GM19023 (cell line): ENCODE measurements at regions not wholly inside any gene's neighbourhood (a gene's known extent, or its start where the extent isn't known, plus 50 kb on each side); places are given as distances from the start of the nearest gene placed in this dataset.
"Not testable (repeated sequence)": the region's sequence is repeated elsewhere in the genome, so short reads cannot be mapped to it uniquely, and the experiment has no call there.

Experiments used
- ATAC-seq: cut with Tn5 transposase; IDR thresholded peaks from one replicate; pipeline ENCODE4 v1.9.1; 2021; ENCODE audit warnings: mild to moderate bottlenecking, moderate library complexity; ENCODE audit not compliant: unreplicated experiment

DNA sequence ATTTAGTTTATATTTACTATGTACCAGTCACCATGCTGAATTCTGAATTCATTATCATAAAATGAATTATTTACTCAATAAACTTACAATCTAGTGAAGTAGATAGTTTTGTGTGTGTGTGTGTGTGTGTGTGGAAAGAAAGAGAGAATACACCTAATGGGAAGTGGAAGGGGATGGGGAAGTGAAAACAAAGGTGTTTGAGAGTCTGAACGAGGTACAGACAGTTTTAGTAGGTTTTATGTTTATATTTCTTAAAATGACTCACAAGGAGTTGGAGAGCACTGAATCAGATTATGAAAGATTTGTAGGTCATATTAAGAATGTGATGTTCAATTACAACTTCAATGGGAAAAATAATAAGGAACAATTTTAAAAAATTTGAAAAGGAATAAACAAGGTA is 1753.0 kb downstream of the SLITRK1 start:
- no peak for ATAC-seq

DNA sequence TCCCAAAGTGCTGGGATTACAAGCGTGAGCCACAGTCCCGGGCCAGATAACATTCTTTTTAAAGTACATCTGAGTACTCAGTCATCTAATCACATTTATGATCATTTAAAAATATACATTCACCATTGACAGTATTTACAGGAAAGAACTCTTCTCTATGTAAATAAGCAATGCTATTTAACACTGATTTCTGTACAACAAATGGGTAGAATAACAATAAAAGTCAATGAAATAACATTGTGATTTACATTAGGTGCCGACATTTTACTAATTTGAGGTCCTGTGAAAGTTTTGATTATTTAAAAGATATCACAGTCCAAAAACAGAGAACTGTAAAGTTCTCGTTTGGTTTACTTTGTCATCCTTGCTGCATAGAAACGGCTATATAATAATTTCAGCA is 1763.7 kb downstream of the SLITRK1 start:
- no peak for ATAC-seq

DNA sequence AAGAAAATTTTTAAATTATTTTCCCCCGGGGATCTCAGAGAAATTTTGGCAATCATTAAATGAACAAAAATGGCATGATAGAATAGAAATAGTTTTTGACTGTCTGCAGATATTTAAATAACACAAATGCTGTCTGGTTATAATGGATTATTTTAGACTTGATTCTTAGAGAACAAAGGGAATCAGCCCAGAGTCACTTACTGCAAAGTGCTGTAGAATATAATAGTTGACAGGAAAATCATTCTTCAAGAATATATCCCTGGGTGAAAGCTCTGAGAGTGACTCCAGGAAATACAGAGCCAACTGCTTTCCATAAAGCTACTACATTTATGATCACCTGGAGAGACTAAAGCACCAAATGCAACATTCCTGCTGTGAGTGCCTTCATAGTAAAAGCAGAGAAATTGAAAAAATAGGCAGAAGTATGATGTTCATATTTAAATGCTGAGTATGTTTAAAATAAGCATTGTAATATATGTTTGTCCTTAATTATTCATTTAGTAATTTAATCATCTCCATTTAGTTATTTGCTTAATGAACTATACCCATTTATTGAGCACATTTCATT is 1765.8 kb downstream of the SLITRK1 start:
- ATAC-seq, result no peak

DNA sequence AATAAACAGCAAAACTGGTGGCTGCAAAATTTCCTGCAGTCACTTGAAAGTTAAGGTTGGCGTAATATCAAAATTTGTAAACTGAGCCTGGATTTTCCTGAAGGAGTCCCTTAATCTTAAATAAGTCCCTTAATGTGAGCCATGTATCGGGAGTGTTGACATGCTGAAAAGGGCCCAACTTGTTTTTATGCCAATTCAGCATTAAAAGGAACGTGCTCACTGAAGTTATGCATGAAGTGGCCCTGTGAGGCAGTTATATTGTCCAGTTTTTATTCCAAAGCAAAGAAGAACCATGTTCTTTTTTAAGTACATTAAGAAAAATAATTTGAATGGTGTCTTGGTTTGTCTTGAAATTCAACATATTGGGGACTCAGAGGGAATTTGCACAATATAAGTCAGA is 1766.9 kb downstream of the SLITRK1 start:
- no peak for ATAC-seq

DNA sequence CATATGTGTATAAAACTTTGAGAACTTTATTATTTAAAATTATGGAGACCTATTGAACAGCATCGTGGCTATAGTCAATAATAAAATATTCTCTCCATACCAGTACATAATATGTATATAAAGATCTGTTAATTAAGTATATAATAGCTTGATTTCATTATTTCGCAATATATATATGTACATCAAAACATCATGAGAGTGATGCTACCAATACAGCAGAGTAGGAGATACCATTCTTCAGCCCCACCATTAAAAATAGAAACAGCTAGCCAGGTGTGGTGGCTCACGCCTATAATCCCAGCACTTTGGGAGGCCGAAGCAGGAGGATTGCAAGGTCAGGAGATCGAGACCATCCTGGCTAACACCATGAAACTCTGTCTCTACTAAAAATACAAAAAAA is 1755.3 kb upstream of the SPRY2 start:
- no peak for ATAC-seq

DNA sequence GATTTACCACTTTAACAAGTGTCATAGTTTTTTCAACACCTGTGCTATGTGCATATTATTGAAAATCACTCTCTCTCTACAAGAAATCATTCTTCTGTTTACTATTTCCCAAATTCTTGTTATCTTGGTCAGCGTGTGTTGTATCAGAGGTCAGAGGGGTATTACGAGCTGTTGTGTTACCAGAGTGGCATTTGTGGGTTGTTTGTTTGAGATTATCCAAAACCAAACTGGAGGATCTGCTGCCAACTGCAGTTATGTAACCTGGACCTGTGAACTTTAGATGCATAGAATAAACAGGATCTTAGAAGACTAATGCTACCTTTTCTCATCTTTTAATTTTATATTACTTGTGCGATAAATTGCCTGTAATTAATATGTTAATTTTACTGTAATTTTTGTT is 1751.4 kb upstream of the SPRY2 start:
- no peak for ATAC-seq

DNA sequence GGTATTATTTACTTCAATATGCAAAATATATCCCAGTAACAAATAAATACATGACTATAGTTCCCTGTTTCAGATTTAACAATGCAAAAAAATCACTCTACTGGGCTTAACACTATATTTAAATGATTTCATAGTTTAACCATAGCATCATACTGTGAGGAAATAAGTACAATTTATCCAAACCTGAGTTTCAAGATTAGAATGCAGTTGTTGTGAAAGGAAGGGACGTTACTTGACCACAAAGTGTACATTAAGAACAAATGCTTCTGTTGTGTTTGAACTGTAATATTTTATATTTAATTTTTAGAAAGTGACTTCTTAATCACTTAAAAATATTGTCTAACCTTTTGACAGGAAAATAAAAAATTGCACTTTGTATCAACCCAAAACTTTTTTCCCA is 1747.9 kb upstream of the SPRY2 start:
- ATAC-seq, result no peak

DNA sequence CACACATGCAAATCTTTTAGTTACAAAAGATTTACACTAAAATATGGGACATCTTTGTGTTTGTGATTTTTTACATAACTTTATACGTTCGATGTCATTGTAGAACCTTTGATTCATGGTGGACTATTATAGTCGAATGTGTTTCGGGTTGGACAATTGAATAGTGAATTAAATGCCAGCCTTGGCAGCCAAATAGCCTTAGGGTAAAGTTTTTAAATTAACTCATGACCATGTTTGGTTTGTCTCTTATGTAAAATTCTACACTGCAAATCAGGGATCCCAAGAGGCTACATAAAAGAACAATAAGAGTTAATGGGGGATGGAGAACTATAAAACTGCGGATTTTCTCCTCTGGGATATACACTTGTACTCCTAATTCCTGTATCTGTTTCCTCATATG is 1735.6 kb upstream of the SPRY2 start:
- no peak for ATAC-seq

DNA sequence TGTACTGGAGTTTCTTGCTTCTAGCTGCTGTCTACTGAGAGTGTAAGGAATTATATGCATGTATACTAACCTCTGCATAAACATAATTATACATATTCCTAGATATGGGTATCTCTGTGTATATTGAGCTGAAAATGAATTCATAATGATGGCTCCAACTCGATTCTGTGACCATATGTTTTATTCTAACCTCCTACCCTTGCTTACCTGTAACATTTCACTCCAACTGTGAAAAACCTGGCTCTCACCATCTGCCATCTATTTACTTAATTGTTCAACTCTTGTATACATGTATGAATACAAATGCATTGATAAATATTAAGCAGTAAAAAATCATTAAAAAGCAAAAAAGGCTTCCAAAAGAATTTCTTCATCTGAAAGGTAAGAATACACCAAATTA is 1729.5 kb upstream of the SPRY2 start:
- no peak for ATAC-seq

DNA sequence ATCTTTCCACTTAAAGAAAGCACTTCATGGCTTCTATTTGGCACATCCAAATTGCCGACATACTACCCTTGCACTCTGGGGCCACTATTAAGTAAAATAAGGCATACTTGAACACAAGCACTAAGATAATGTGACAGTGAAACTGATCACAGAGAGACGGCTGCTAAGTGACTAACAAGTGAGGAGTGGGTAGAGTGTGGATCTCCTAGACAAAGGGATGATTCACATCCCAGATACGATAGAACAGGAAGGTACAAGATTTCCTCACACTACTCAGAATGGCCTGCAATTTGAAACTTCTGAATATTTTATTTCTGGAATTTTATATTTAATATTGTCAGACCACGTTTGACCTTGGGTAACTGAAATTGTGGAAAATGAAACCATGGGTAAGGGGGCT is 1721.8 kb upstream of the SPRY2 start:
- no peak for ATAC-seq

DNA sequence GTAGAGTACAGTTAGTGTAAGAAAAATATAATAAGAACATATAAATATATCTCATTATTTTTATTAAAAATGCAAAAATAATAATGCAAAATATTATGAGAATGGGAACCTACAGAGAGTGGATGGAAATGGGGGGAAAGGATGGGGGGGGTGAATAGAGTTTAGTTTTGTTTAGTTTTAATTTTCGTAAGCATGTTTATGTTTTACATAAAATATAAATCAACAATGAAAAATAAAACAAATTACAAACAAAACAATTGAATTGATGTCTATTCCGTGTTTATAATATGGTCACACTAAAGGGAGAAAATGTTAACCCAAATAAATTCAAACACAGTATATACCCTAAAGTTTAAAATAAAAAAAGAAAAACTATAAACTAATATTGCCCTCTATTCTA is 1717.4 kb upstream of the SPRY2 start:
- no peak for ATAC-seq

DNA sequence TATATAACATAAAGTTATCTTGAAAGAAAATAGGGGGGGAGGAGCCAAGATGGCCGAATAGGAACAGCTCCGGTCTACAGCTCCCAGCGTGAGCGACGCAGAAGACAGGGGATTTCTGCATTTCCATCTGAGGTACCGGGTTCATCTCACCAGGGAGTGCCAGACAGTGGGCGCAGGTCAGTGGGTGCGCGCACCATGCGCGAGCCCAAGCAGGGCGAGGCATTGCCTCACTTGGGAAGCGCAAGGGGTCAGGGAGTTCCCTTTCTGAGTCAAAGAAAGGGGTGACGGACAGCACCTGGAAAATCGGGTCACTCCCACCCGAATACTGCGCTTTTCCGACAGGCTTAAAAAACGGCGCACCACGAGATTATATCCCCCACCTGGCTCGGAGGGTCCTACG is 1704.4 kb upstream of the SPRY2 start:
- ATAC-seq, result not testable (repeated sequence)

DNA sequence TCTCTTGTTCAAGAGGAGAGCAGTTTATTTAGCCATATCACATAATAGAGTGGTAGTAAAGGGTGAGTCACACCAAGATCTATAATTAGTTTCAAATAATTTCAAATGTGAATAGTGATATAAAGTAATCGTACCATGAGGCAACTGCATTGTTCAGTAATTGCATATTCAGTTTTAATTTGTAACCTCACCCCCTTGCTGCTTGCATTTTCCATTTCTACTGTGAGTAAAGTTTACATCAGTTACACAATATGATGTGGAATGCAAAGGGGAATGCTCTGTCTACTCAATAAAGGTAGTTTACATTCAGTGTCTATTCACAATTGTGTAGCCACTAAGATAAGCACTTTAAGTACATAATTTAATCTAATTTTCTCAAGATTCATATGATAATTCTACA is 1695.7 kb upstream of the SPRY2 start:
- no peak for ATAC-seq

DNA sequence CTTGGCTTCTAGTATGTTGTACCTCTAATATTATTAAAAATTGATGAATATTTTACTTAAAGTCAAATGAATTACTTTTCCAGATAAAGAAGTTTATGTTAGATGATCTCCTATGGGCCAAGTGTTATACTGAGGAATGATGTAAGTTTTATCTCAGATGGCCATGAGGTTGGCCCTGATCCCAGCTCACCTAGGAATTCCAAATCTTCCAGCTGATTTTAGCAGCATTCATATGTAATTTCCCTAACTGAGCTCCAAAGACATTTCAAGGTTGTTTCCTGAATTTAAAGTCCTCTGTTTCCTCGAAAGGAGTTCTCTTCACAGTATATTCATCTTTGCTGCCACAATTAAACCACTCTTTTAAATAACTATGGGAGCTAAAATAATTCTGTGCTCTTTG is 1670.4 kb upstream of the SPRY2 start:
- ATAC-seq, result no peak

DNA sequence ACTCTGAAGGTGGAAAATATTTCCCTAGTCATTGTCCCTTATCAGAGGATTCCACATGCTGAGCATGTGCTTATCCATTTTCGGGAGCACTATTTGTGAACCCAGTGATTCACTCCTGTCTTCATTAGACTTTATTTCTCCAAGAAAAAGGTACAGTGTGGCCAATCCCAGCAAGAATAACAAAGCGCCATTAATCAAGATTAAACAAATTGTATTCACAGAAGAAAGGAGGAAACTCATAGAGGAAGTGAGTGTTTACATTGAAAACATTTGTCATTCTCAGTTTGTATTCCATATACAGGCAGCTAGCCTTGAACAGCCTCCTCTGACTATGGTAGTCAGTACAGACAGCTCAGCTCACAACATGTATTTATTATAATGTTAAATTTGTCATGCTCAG is 1669.9 kb upstream of the SPRY2 start:
- ATAC-seq, result no peak

DNA sequence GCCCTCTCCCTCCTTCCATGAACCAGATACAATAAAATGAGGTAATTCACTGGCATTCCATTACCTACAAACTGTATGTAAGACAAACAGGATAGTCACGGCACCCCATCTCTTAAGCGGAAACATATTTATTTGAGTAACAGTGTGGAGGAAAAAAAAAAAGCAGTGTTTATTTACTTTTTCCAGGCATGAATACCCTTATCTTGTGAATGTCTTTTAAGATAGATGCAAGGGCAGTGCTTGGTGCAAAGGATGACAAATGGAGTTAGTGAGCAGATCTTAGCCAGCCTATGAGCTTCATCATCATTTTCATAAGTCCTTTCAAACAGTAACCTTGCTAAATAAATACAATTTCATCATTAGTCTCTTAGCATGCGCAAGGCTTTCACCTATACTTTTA is 1661.8 kb upstream of the SPRY2 start:
- ATAC-seq, result no peak

DNA sequence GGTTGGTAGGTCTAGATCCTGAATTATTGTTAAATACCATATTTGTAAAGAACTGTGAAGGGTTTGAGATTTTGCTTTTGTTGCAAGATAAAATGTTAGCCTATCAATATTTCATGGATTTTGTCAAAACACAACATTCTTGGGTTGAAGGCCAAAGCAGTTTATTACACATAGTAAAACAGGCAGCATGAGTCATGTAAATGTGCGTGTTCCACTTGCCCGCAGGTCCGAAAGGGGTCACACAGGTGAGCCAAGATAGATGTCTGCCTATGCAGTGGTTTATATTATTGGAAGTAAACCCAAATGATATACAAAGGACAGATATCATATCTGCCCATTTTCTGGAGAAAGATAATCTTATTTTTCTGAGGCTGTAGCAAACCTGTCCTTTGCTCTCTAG is 1654.4 kb upstream of the SPRY2 start:
- no peak for ATAC-seq

DNA sequence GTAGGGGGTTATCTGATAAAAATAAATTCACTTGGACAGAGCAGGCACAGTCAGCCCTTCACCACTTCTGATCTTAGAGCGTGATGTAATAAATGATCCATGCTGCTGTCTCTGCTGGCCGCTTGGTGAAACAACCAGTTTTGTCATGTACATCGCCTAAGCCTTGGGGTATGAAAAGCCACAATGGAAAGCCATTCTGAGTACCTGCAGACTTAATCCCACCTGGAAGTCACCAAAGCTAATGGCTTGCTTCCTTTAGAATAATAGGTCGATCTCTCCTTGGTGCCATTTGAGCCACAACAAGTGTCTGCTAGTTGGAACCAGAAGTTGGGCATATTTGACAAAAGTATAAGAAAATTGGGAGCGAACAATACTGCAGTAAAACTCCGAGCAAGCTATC is 1649.7 kb upstream of the SPRY2 start:
- ATAC-seq, result no peak

DNA sequence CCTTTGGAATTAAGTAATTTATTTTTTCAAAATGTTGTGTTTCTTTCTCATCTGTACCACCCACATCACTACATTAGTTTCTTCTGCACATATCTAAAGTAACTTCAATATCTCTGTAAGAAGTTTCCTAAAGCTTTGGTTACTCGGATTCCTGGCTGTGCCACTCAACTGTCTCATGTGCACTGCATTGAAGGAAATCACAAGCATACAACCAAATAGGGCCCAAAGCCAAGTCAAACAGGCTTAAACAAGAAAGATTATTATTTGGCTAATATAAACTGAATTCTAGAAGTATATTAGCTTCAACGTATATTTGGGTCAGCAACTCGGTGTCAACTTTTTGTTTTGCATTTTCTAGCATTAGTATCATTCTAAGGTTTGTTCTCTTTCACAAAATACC is 1647.6 kb upstream of the SPRY2 start:
- no peak for ATAC-seq

DNA sequence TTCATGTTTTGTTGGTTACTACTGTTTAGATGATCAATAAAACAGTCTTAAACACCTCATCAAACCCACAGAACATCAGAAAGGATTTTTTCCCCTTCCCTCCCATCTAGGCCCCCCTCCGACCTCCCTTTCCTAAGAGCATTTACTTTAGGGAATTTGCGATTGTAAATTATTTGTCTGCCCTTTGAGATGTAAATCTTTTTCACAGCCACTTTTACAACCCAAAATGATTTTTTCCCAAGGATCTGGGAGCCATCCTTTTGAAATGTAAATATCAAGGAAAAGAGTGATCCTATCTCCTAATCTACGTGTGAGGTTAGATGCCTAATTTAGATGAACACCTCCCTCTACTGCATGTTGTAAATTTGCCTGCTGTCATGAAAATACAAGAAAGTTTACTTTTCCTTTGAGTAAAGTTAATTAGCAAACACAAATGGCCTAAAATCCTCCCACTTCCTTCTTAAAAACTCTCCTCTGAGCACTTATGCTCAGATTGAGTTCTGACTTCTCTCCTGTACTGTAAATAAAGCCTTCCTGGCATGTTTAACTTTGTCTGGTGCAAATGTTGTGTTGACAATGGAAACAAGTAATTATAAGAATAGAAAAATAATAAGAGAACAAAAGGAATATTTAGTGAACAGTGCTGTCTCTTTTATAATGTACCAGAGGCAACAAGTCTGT is 1646.9 kb upstream of the SPRY2 start:
- ATAC-seq, result no peak

DNA sequence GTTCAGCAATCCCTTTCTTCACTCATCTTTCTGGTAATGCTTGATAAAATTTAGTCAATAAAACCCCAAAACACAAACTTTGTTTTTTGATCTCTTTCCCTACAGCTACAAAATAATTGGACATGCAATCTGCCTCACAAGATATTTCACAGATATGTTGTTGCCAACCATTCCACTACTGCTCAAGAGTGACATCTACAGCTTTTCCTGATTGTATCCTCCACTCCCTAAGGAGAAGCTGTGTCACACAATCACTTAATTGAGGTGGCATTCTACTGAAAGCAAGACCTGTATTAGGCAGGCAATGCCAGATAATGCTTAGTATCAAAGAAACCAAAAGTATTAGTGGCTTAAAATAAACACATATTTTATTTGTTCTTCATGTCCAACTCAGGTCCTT is 1646.2 kb upstream of the SPRY2 start:
- ATAC-seq, result no peak

DNA sequence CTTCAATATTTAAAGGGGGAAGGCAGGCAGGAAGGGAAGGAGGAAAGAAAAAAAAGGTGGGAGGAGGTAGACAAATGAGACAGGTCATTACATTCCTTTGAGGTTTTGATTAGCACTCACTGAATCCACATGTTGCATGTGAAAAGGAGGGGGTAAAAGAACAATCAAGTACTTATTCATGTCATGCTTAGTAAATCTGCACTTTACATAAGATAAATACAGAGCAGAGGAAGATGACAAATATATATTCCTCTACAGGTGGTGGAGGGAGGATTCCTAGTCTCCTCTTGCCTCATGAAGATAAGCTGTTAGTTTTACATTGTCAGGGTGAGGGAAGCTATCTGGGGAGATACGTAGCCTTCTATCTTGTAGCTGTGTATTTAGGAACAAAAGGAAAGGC is 1645.4 kb upstream of the SPRY2 start:
- ATAC-seq, result no peak

DNA sequence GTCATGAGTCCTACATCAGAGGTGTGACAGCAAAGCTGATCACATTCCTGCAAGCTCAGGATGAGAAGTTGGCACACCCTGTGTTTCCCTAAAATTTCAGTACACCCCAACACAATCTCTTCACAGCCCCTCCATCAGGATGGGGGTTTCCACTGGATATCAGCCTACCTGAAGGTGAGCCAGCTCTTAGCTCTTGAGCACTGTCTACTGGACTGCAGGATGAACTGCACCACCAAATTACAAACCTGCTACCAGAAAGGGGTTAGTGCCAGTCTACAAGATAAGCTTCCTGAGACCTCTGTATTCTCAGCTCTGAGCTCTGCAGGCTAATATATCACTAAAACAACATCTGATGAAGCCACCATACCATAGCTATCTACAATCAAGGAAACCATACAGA is 1616.2 kb upstream of the SPRY2 start:
- ATAC-seq, result no peak
